T-cell (primary cell): ENCODE measurements at regions not wholly inside any gene's neighbourhood (a gene's known extent, or its start where the extent isn't known, plus 50 kb on each side); places are given as distances from the start of the nearest gene placed in this dataset.

Experiments
- ATAC-seq, 4 experiments: fragments of 200-7000 bp in 3 of 4; fragments of 150-1000 bp in 1 of 4; cut with Tn5 transposase; replicated peaks in 1 of 4; 1 replicate in 3 of 4; 2 replicates in 1 of 4; pipeline ENCODE4 v1.10.0; 2021; ENCODE audit warnings: moderate library complexity in 3 of 4, mild to moderate bottlenecking in 2 of 4, moderate number of reproducible peaks in 1 of 4
- CTCF ChIA-PET, 2 donors: fragments of 300-600 bp; sonication (Branson Sonifier 250); formaldehyde crosslinking; loops; one replicate each; lab custom pipeline; 2022; ENCODE audit warnings: antibody characterized with exemption in 2 of 2; lab: Charles Lee
- POLR2A ChIA-PET, 2 donors: fragments of 300-600 bp; sonication (Branson Sonifier 250); formaldehyde crosslinking; loops; one replicate each; lab custom pipeline; 2022; ENCODE audit warnings: antibody characterized with exemption in 2 of 2; lab: Charles Lee
- DNase-seq, 35 experiments: peaks; one replicate each; pipeline versions ENCODE4 v3.0.0 to v3.0.0-alpha.2; 2013 to 2023
- H3K27ac ChIP-seq: one replicate; pipeline ENCODE4 v1.5.1; 2013; ENCODE audit warnings: low read length
- H3K27me3 ChIP-seq, 2 experiments: replicated peaks in 1 of 2; 1 replicate in 1 of 2; 2 replicates in 1 of 2; pipeline versions ENCODE4 v1.6.1 to v1.7.0; 2013; ENCODE audit warnings: low read length in 1 of 2, mixed read lengths in 1 of 2; ENCODE audit not compliant: control insufficient read depth in 2 of 2, insufficient read depth in 2 of 2; ENCODE audit errors: extremely low read depth in 1 of 2
- H3K36me3 ChIP-seq, 2 donors: 1 replicate in 1 of 2; 2 replicates in 1 of 2; pipeline versions ENCODE4 v1.6.1 to v1.7.0; 2013; ENCODE audit warnings: low read length in 1 of 2; ENCODE audit not compliant: control insufficient read depth in 2 of 2, insufficient read depth in 1 of 2; ENCODE audit errors: extremely low read depth in 1 of 2
- H3K4me1 ChIP-seq, 2 experiments: 1 replicate in 1 of 2; 2 replicates in 1 of 2; pipeline versions ENCODE4 v1.6.1 to v1.7.0; 2013; ENCODE audit warnings: low read length in 2 of 2, mixed read lengths in 1 of 2; ENCODE audit not compliant: insufficient read depth in 2 of 2, control insufficient read depth in 1 of 2; ENCODE audit errors: extremely low read depth in 1 of 2
- H3K4me3 ChIP-seq, 2 donors: 1 replicate in 1 of 2; 2 replicates in 1 of 2; pipeline versions ENCODE4 v1.5.1 to v1.7.0; 2013; ENCODE audit warnings: mild to moderate bottlenecking in 2 of 2, low read length in 1 of 2, moderate library complexity in 1 of 2; ENCODE audit not compliant: control insufficient read depth in 1 of 2; ENCODE audit errors: extremely low read depth in 1 of 2
- H3K9me3 ChIP-seq: 2 replicates; pipeline ENCODE4 v1.7.0; 2013
- H3K27ac Mint-ChIP-seq, 2 donors: one replicate each; pipeline ENCODE4 v1.8.0; 2020 to 2021; ENCODE audit warnings: mild to moderate bottlenecking in 2 of 2, mixed read lengths in 2 of 2
- H3K27me3 Mint-ChIP-seq, 2 donors: one replicate each; pipeline ENCODE4 v1.8.0; 2021 to 2022; ENCODE audit warnings: mixed read lengths in 2 of 2
- H3K36me3 Mint-ChIP-seq: one replicate; pipeline ENCODE4 v1.8.0; 2021; ENCODE audit warnings: mixed read lengths
- H3K4me1 Mint-ChIP-seq, 3 donors: one replicate each; pipeline ENCODE4 v1.8.0; 2020 to 2022; ENCODE audit warnings: mixed read lengths in 3 of 3, mild to moderate bottlenecking in 1 of 3
- H3K4me3 Mint-ChIP-seq, 3 donors: one replicate each; pipeline ENCODE4 v1.8.0; 2020 to 2022; ENCODE audit warnings: mild to moderate bottlenecking in 3 of 3, mixed read lengths in 3 of 3, moderate library complexity in 3 of 3
- H3K9me3 Mint-ChIP-seq, 3 donors: one replicate each; pipeline ENCODE4 v1.8.0; 2020 to 2022; ENCODE audit warnings: mixed read lengths in 3 of 3
- WGBS: methylation state at CpG from one replicate; pipeline ENCODE4 v1.1.5; 2013; ENCODE audit warnings: missing lambda C conversion rate; ENCODE audit not compliant: insufficient coverage; 5-methylcytosine and 5-hydroxymethylcytosine counted together

DNA sequence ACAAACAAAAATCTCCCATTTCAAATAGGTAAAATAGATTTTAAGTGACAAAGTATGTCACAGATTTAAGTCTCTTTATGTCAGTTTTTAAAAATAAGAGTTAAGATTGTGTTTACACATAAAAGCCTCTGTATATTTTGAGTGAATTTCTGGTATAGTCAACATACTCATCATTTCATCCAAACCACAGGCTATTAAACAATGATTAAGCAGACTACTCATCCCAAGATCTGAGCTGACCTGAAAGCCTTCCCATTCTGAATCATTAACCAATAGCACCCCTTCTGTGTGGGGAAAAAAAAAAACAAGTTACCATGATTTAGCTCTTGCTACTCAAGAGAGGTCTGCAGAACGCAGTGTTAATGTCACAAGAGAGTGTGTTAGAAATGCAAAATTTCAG, 284.4 kb upstream of the NBEA start:
- no CpG with 5 or more reads among the region's 1 CpG for WGBS
- ATAC-seq = no peak

DNA sequence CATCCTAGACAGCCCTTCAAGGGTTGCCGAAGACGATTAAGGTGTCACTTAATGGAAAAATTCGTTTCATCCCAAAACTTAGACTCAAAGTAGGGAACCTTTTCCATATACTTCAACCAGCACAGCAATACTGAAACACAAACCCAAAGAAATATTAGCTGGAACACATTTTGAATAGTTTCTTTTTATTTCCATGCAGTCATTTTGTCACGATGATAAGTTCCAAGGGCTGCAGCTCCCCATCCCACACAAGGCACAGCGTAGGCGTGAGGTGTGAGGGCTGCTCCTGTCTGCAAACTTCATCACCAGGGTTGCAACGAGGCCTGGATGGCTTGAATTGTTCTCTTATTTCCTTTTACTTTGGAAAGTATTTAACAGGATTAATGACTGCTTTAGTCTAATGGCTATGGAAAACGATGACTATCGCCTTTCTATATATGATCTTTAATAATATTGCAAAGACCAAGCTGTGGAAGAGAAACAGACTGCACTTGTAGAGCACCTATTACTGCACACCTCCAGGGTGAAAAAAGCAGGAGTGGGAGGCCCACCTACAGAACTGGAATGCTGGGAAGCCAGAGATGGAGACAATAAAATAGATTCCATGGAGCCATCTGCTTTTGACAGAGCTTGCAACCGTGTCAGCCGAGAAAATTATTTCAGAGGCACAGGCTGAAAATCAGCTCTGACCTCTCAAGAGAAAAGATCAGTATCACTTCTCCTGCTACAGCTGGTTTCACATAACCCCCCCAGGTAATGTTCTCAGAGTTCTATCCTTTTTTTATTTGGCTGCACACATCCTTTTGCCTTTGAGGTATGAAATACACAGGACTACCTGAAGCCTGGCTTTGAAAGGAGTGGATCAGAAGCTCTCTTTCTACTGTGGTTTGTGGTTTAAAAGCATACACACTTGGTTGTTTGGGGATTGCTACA, 274.5 kb upstream of the NBEA start:
- POLR2A ChIA-PET = no interaction called here
- no peaks in the 10 kb centered on the region for H3K36me3 Mint-ChIP-seq
- ATAC-seq = no peak
- no peaks in the 10 kb centered on the region for H3K9me3 ChIP-seq
- peaks cover 2 to 7% (median 5%) of the 10 kb centered on the region in 3 donors for H3K9me3 Mint-ChIP-seq
- no peak overlapping the region for H3K4me3 Mint-ChIP-seq
- 75% methylated on average over 4 of the region's 11 CpGs for WGBS
- H3K27me3 Mint-ChIP-seq = peaks cover 0 to 4% of the 10 kb centered on the region in 2 donors
- no peaks in the 10 kb centered on the region for H3K36me3 ChIP-seq
- no peak overlapping the region for H3K27ac ChIP-seq
- H3K4me1 ChIP-seq = no peaks in the 10 kb centered on the region
- H3K4me1 Mint-ChIP-seq = no peaks in the 10 kb centered on the region
- H3K27me3 ChIP-seq = no peaks in the 10 kb centered on the region
- no peak for DNase-seq
- CTCF ChIA-PET = no interaction called here
- H3K27ac Mint-ChIP-seq = no peak overlapping the region
- H3K4me3 ChIP-seq = no peak overlapping the region

More for the DNA sequence above, 284.4 kb upstream of the NBEA start:
- Mint-ChIP-seq H3K27ac (no peak overlapping the region), H3K36me3 (no peaks in the 10 kb centered on the region), H3K4me3 (no peak overlapping the region), H3K27me3 (no peaks in the 10 kb centered on the region), H3K4me1 (no peaks in the 10 kb centered on the region), H3K9me3 (peaks cover 2 to 14% (median 14%) of the 10 kb centered on the region in 3 donors)
- Histone ChIP-seq H3K27ac (no peak overlapping the region), H3K9me3 (peaks cover 2% of the 10 kb centered on the region), H3K36me3 (no peaks in the 10 kb centered on the region), H3K27me3 (no peaks in the 10 kb centered on the region), H3K4me1 (no peaks in the 10 kb centered on the region), H3K4me3 (no peak overlapping the region)
- no peak for DNase-seq
- ChIA-PET CTCF (no interaction called here), POLR2A (no interaction called here)

DNA sequence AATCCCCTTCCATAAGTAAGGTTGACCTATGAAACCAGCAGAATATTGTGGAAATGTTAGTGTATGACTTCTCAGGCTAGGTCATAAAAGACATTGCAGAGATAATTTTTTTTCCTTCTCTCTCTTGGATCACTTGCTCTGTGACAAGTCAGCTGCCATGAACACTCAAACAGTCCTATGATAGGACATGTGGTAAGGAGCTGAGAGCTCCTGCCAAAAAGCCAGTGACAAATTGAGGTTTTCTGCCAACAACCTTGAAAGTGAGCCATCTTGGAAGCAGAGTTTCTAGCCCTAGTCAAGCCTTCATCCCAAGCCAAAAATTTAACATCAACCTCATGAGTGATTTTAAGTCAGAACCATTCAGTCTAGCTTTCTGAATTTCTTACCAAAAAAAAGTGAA, 270.9 kb upstream of the NBEA start:
- no peak for ATAC-seq
- H3K9me3 Mint-ChIP-seq = peaks cover 0 to 5% (median 4%) of the 10 kb centered on the region in 3 donors
- H3K4me1 Mint-ChIP-seq = no peaks in the 10 kb centered on the region
- no peak for DNase-seq
- Histone ChIP-seq H3K36me3 (no peaks in the 10 kb centered on the region), H3K27ac (no peak overlapping the region), H3K4me1 (no peaks in the 10 kb centered on the region), H3K4me3 (no peak overlapping the region), H3K9me3 (no peaks in the 10 kb centered on the region), H3K27me3 (no peaks in the 10 kb centered on the region)
- no peak overlapping the region for H3K4me3 Mint-ChIP-seq
- no peak overlapping the region for H3K27ac Mint-ChIP-seq
- ChIA-PET CTCF (no interaction called here), POLR2A (no interaction called here)
- peaks cover 0 to 4% of the 10 kb centered on the region in 2 donors for H3K27me3 Mint-ChIP-seq
- no peaks in the 10 kb centered on the region for H3K36me3 Mint-ChIP-seq

DNA sequence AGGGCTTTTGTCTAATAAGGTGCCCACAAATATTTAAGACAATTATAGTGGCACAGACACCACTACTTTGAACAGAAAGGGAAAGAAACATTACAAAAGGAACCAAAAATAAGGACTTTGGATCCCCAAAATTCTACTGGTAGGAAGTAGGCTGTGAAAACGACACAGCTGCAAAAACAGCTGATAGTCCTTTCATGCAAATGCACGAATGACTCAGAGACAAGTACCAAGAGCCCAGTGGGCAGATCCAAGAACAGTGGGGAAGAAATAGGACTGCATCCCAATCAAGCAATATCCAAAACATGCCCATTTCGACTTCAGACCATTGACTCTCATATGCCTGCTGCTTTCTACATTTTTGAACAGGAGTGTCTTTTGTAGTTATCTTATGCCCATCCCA, 269.4 kb upstream of the NBEA start:
- Mint-ChIP-seq H3K36me3 (no peaks in the 10 kb centered on the region), H3K9me3 (peaks cover 2 to 8% (median 4%) of the 10 kb centered on the region in 3 donors), H3K4me3 (no peak overlapping the region), H3K4me1 (no peaks in the 10 kb centered on the region), H3K27ac (no peak overlapping the region), H3K27me3 (no peaks in the 10 kb centered on the region)
- Histone ChIP-seq H3K9me3 (no peaks in the 10 kb centered on the region), H3K36me3 (no peaks in the 10 kb centered on the region), H3K4me1 (no peaks in the 10 kb centered on the region), H3K4me3 (no peak overlapping the region), H3K27ac (no peak overlapping the region), H3K27me3 (no peaks in the 10 kb centered on the region)
- ATAC-seq = no peak
- no peak for DNase-seq
- ChIA-PET CTCF (interaction anchor here in 1 of 2 donors (1.0 kb wide), 1 partner anchor 8 kb away, joined by 3 read pairs; no protein-coding TSS in a partner anchor), POLR2A (no interaction called here)
- WGBS = no CpG with 5 or more reads among the region's 3 CpGs

DNA sequence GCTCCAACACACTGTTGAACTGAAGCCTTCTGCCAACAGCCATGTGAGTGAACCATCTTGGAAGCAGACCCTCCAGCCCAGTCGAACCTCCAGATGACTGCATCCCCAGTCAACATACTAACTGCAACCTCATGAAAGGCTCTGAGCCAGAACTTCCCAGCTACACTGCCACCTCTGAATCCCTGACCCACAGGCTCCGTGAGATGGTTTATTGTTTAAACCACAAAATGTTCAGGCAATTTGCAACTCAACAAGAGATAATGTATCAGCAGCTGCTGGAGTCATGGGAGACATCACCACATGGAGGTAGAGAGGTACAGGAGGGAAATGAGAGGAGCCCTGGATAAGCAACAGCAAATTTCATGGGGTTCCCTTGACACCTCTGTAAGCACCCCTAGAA, 266.4 kb upstream of the NBEA start:
- Mint-ChIP-seq H3K36me3 (no peaks in the 10 kb centered on the region), H3K4me3 (no peak overlapping the region), H3K4me1 (no peaks in the 10 kb centered on the region), H3K27ac (no peak overlapping the region), H3K9me3 (peaks cover 2 to 4% (median 3%) of the 10 kb centered on the region in 3 donors), H3K27me3 (no peaks in the 10 kb centered on the region)
- no peak overlapping the region for H3K27ac ChIP-seq
- H3K9me3 ChIP-seq = no peaks in the 10 kb centered on the region
- H3K36me3 ChIP-seq = no peaks in the 10 kb centered on the region
- no peaks in the 10 kb centered on the region for H3K27me3 ChIP-seq
- ATAC-seq = no peak
- CTCF ChIA-PET = no interaction called here
- H3K4me1 ChIP-seq = no peaks in the 10 kb centered on the region
- POLR2A ChIA-PET = no interaction called here
- no peak overlapping the region for H3K4me3 ChIP-seq
- DNase-seq = no peak
- WGBS = 67% methylated on average over 1 of the region's 2 CpGs

DNA sequence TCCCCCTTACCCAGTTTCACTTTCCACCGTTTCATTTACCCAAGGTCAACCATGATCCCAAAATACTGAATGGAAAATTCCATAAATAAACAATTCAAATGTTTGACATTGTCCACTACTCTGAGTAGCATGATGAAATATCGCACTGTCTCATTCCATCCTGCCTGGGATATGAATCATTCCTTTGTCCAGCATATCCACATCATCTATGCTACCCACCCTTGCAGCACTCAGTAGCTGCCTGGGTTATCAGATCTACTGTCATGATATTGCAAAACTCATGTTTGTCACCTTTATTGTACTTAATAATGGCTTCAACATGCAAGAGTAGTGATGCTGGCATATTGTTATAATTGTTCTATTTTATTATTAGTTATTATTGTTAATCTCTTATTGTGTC, 263.9 kb upstream of the NBEA start:
- WGBS = no CpG with 5 or more reads among the region's 2 CpGs
- Histone ChIP-seq H3K4me3 (no peak overlapping the region), H3K27ac (no peak overlapping the region), H3K27me3 (no peaks in the 10 kb centered on the region), H3K36me3 (no peaks in the 10 kb centered on the region), H3K9me3 (no peaks in the 10 kb centered on the region), H3K4me1 (no peaks in the 10 kb centered on the region)
- no peaks in the 10 kb centered on the region for H3K4me1 Mint-ChIP-seq
- POLR2A ChIA-PET = no interaction called here
- CTCF ChIA-PET = no interaction called here
- no peaks in the 10 kb centered on the region for H3K36me3 Mint-ChIP-seq
- ATAC-seq (no peak), DNase-seq (no peak)
- no peak overlapping the region for H3K27ac Mint-ChIP-seq
- peaks cover 0 to 3% (median 3%) of the 10 kb centered on the region in 3 donors for H3K9me3 Mint-ChIP-seq
- H3K27me3 Mint-ChIP-seq = no peaks in the 10 kb centered on the region
- no peak overlapping the region for H3K4me3 Mint-ChIP-seq
